CD4-positive, alpha-beta T cell (primary cell): ENCODE measurements at regions not wholly inside any gene's neighbourhood (a gene's known extent, or its start where the extent isn't known, plus 50 kb on each side); places are given as distances from the start of the nearest gene placed in this dataset.

Experiments used
- ATAC-seq: fragments of 200-7000 bp; cut with Tn5 transposase; one replicate; pipeline ENCODE4 v1.10.0; 2022; ENCODE audit warnings: mild to moderate bottlenecking; ENCODE audit not compliant: poor library complexity
- CTCF ChIA-PET: fragments of 350-600 bp; sonication (Branson Sonifier 250); formaldehyde crosslinking; loops from one replicate; lab custom pipeline; 2021; ENCODE audit warnings: antibody characterized with exemption, inconsistent platforms; lab: Charles Lee
- POLR2A ChIA-PET: fragments of 350-600 bp; sonication (Branson Sonifier 250); formaldehyde crosslinking; loops from one replicate; lab custom pipeline; 2021; ENCODE audit warnings: antibody characterized with exemption, inconsistent platforms; lab: Charles Lee
- DNase-seq, 14 experiments: peaks; one replicate each; pipeline ENCODE4 v3.0.0-alpha.2; 2013 to 2020; ENCODE audit warnings: mixed read lengths in 2 of 14
- H3K27ac ChIP-seq, 2 donors: one replicate each; pipeline versions ENCODE4 v1.5.1 to v1.7.0; 2013; ENCODE audit warnings: low read length in 2 of 2, low read depth in 1 of 2, mild to moderate bottlenecking in 1 of 2
- H3K27me3 ChIP-seq, 2 experiments: 1 replicate in 1 of 2; 2 replicates in 1 of 2; pipeline versions ENCODE4 v1.6.1 to v1.7.0; 2013; ENCODE audit warnings: low read length in 2 of 2, control low read depth in 1 of 2, mild to moderate bottlenecking in 1 of 2, moderate library complexity in 1 of 2; ENCODE audit not compliant: insufficient read depth in 2 of 2, control insufficient read depth in 1 of 2
- H3K36me3 ChIP-seq: one replicate; pipeline ENCODE4 v1.6.1; 2013; ENCODE audit warnings: low read length, control low read depth; ENCODE audit not compliant: insufficient read depth
- H3K4me1 ChIP-seq: one replicate; pipeline ENCODE4 v1.6.1; 2013; ENCODE audit warnings: low read length, control low read depth; ENCODE audit not compliant: insufficient read depth
- H3K4me3 ChIP-seq: one replicate; pipeline ENCODE4 v1.5.1; 2013; ENCODE audit warnings: mild to moderate bottlenecking, low read length, moderate library complexity
- H3K9me3 ChIP-seq, 2 experiments: 1 replicate in 1 of 2; 2 replicates in 1 of 2; pipeline versions ENCODE4 v1.6.1 to v1.7.0; 2013; ENCODE audit warnings: low read length in 2 of 2, mild to moderate bottlenecking in 2 of 2, control low read depth in 1 of 2, moderate library complexity in 1 of 2; ENCODE audit not compliant: control insufficient read depth in 1 of 2, insufficient read depth in 1 of 2
- H3K27ac Mint-ChIP-seq: one replicate; pipeline ENCODE4 v1.8.0; 2020; ENCODE audit warnings: mixed read lengths
- H3K27me3 Mint-ChIP-seq: one replicate; pipeline ENCODE4 v1.8.0; 2021; ENCODE audit warnings: mixed read lengths
- H3K36me3 Mint-ChIP-seq: one replicate; pipeline ENCODE4 v1.8.0; 2021; ENCODE audit warnings: low read depth, mixed read lengths
- H3K4me1 Mint-ChIP-seq: one replicate; pipeline ENCODE4 v1.8.0; 2021; ENCODE audit warnings: low read depth, mixed read lengths
- H3K4me3 Mint-ChIP-seq: one replicate; pipeline ENCODE4 v1.8.0; 2020; ENCODE audit warnings: mild to moderate bottlenecking, mixed read lengths
- H3K9me3 Mint-ChIP-seq: one replicate; pipeline ENCODE4 v1.8.0; 2020; ENCODE audit warnings: mixed read lengths
- CTCF ChIP-seq: fragments of 200-600 bp; IDR thresholded peaks from one replicate; pipeline ENCODE4 v1.8.0; 2022; ENCODE audit warnings: antibody characterized with exemption, mild to moderate bottlenecking
- intact Hi-C, 2 experiments: fragments of 100-400 bp; cut with DNase I in 1 of 2; cut with micrococcal nuclease in 1 of 2; formaldehyde crosslinking; loops; one replicate each; pipeline versions ENCODE4 v1.15.1 to v1.9.0; 2023 to 2025; cut with DNase I, micrococcal nuclease

DNA sequence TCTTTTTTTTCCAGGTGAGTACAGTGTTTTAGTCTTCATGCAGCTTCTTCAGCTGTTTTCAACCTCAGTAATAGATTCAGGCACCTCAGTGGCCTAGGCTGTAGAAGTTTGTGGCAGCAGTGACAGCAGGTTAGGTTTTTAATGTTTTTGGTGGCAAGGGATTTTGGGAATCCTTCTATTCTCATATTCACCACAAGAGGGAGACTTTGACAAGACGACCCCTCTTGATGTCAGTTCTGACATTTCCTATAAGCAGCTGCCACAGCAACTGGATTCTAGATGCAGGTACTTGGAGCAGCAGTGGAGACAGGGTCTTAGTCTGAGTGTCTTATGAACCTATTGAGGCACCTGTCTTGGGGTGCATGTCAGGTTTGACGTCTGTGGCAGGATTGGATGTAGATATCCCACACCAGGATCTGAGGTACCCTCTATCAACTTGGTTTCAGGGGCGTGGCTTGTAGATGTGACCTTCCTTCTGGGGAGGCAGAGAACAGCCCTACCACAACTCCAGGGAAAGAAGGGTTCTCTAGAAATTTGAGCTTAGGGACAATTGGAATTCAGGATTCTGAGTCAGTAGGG, 1104.2 kb upstream of the TMPRSS15 start:
- no peaks in the 10 kb centered on the region for H3K27me3 Mint-ChIP-seq
- no peaks in the 10 kb centered on the region for H3K4me1 Mint-ChIP-seq
- H3K36me3 Mint-ChIP-seq = no peaks in the 10 kb centered on the region
- Histone ChIP-seq H3K4me3 (no peak overlapping the region), H3K27ac (no peak overlapping the region), H3K4me1 (no peaks in the 10 kb centered on the region), H3K9me3 (peaks cover 0 to 6% of the 10 kb centered on the region in 2 experiments), H3K36me3 (no peaks in the 10 kb centered on the region), H3K27me3 (no peaks in the 10 kb centered on the region)
- H3K9me3 Mint-ChIP-seq = peaks cover 7% of the 10 kb centered on the region
- ChIA-PET CTCF (no interaction called here), POLR2A (no interaction called here)
- TF ChIP-seq CTCF = no peak
- H3K4me3 Mint-ChIP-seq = no peak overlapping the region
- no peak overlapping the region for H3K27ac Mint-ChIP-seq
- DNase-seq = no peak
- ATAC-seq = no peak
- intact Hi-C loops = no loop called here

DNA sequence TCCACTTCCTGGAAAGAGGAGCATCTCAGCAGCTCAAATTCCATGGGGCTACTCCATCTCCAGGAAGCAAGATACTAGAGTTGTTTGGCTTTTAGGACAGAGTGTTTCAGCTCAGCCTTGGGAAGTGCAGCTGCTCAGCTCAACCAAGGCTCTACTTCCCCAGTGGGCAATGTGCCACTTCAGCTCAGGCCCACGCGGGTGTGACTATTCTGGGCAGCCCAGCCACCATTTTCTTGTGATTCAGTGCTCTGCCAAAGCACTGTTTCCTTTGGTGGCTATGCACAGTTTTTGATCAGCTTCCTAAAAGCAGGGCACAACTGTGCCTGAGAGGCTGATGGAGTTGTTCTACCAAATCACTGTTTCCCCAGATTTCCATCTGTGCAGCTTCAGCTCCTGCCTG, 1104.9 kb upstream of the TMPRSS15 start:
- H3K9me3 Mint-ChIP-seq = peaks cover 7% of the 10 kb centered on the region
- no peaks in the 10 kb centered on the region for H3K27me3 Mint-ChIP-seq
- Histone ChIP-seq H3K27me3 (no peaks in the 10 kb centered on the region), H3K4me3 (no peak overlapping the region), H3K27ac (no peak overlapping the region), H3K9me3 (peaks cover 0 to 13% of the 10 kb centered on the region in 2 experiments), H3K36me3 (no peaks in the 10 kb centered on the region), H3K4me1 (no peaks in the 10 kb centered on the region)
- intact Hi-C loops = no loop called here
- ATAC-seq = no peak
- CTCF ChIA-PET = no interaction called here
- TF ChIP-seq CTCF = no peak
- no peak for DNase-seq
- H3K4me1 Mint-ChIP-seq = no peaks in the 10 kb centered on the region
- no peaks in the 10 kb centered on the region for H3K36me3 Mint-ChIP-seq
- H3K4me3 Mint-ChIP-seq = no peak overlapping the region
- no peak overlapping the region for H3K27ac Mint-ChIP-seq
- POLR2A ChIA-PET = no interaction called here

GRCh38 chr21:19508844-19509243, 1105.3 kb upstream of the TMPRSS15 start:
- Mint-ChIP-seq H3K4me1 (no peaks in the 10 kb centered on the region), H3K27me3 (no peaks in the 10 kb centered on the region), H3K27ac (no peak overlapping the region), H3K4me3 (no peak overlapping the region), H3K36me3 (no peaks in the 10 kb centered on the region), H3K9me3 (peaks cover 7% of the 10 kb centered on the region)
- no peaks in the 10 kb centered on the region for H3K4me1 ChIP-seq
- H3K4me3 ChIP-seq = no peak overlapping the region
- H3K27me3 ChIP-seq = no peaks in the 10 kb centered on the region
- POLR2A ChIA-PET = no interaction called here
- CTCF ChIA-PET = no interaction called here
- H3K27ac ChIP-seq = no peak overlapping the region
- peaks cover 0 to 16% of the 10 kb centered on the region in 2 experiments for H3K9me3 ChIP-seq
- TF ChIP-seq CTCF = no peak
- no peak for DNase-seq
- no peak for ATAC-seq
- intact Hi-C loops = no loop called here
- no peaks in the 10 kb centered on the region for H3K36me3 ChIP-seq
